ENCODE measurements at regions not wholly inside any gene's neighbourhood (a gene's known extent, or its start where the extent isn't known, plus 50 kb on each side); places are given as distances from the start of the nearest gene placed in this dataset.
"Not testable (repeated sequence)": the region's sequence is repeated elsewhere in the genome, so short reads cannot be mapped to it uniquely, and the experiment has no call there.

- Mint-ChIP-seq H3K27me3 (peaks cover 0 to 8% of the 10 kb centered on the region in 2 donors), H3K9me3 (peaks cover 0 to 3% of the 10 kb centered on the region in 2 donors), H3K27ac (no peak overlapping the region), H3K36me3 (ENCODE audit: insufficient read depth) (no peaks in the 10 kb centered on the region), H3K4me1 (ENCODE audit: low read depth in 2 of 2) (no peaks in the 10 kb centered on the region), H3K4me3 (no peak overlapping the region)
- no peak for DNase-seq
- no peak for ATAC-seq (replicated peaks)
Measured at GRCh38 chr12:19998961-19999804, 369.2 kb upstream of the PDE3A start.

- ATAC-seq (replicated peaks) (no peak), DNase-seq (no peak)
- Mint-ChIP-seq H3K4me1 (ENCODE audit: low read depth in 2 of 2) (no peaks in the 10 kb centered on the region), H3K9me3 (peaks cover 0 to 3% of the 10 kb centered on the region in 2 donors), H3K27me3 (peaks cover 0 to 8% of the 10 kb centered on the region in 2 donors), H3K4me3 (no peak overlapping the region), H3K36me3 (ENCODE audit: insufficient read depth) (no peaks in the 10 kb centered on the region), H3K27ac (no peak overlapping the region)
Measured at GRCh38 chr12:19999805-20000138, 368.6 kb upstream of the PDE3A start.

- Mint-ChIP-seq H3K9me3 (peaks cover 0 to 3% of the 10 kb centered on the region in 2 donors), H3K27me3 (peaks cover 0 to 8% of the 10 kb centered on the region in 2 donors), H3K4me3 (no peak overlapping the region), H3K4me1 (ENCODE audit: low read depth in 2 of 2) (no peaks in the 10 kb centered on the region), H3K27ac (no peak overlapping the region), H3K36me3 (ENCODE audit: insufficient read depth) (no peaks in the 10 kb centered on the region)
- ATAC-seq (replicated peaks) (no peak), DNase-seq (no peak)
Measured at GRCh38 chr12:20000229-20000849, 368.0 kb upstream of the PDE3A start.

- no peak overlapping the region for H3K27ac Mint-ChIP-seq
- H3K9me3 Mint-ChIP-seq, result peaks cover 0 to 3% of the 10 kb centered on the region in 2 donors
- no peak for ATAC-seq (replicated peaks)
- no peaks in the 10 kb centered on the region for H3K36me3 Mint-ChIP-seq (ENCODE audit: insufficient read depth)
- H3K4me1 Mint-ChIP-seq (ENCODE audit: low read depth in 2 of 2), result no peaks in the 10 kb centered on the region
- DNase-seq, result no peak
- peaks cover 0 to 8% of the 10 kb centered on the region in 2 donors for H3K27me3 Mint-ChIP-seq
- no peak overlapping the region for H3K4me3 Mint-ChIP-seq
Measured at GRCh38 chr12:20003252-20003651, 365.1 kb upstream of the PDE3A start.

- no peak for DNase-seq
- no peak overlapping the region for H3K27ac Mint-ChIP-seq
- H3K4me1 Mint-ChIP-seq (ENCODE audit: low read depth in 2 of 2), result no peaks in the 10 kb centered on the region
- H3K4me3 Mint-ChIP-seq, result no peak overlapping the region
- H3K27me3 Mint-ChIP-seq, result no peaks in the 10 kb centered on the region
- H3K9me3 Mint-ChIP-seq, result peaks cover 0 to 3% of the 10 kb centered on the region in 2 donors
- ATAC-seq (replicated peaks), result no peak
- no peaks in the 10 kb centered on the region for H3K36me3 Mint-ChIP-seq (ENCODE audit: insufficient read depth)
Measured at GRCh38 chr12:20004952-20005351, 363.4 kb upstream of the PDE3A start.

GRCh38 chr12:20006871-20007730 lies 361.2 kb upstream of the PDE3A start:
- no peaks in the 10 kb centered on the region for H3K36me3 Mint-ChIP-seq (ENCODE audit: insufficient read depth)
- no peaks in the 10 kb centered on the region for H3K27me3 Mint-ChIP-seq
- H3K4me3 Mint-ChIP-seq, result no peak overlapping the region
- H3K9me3 Mint-ChIP-seq, result no peaks in the 10 kb centered on the region
- H3K27ac Mint-ChIP-seq, result no peak overlapping the region
- DNase-seq (no peak), ATAC-seq (replicated peaks) (no peak)
- no peaks in the 10 kb centered on the region for H3K4me1 Mint-ChIP-seq (ENCODE audit: low read depth in 2 of 2)

- H3K9me3 Mint-ChIP-seq; H3K27ac Mint-ChIP-seq; H3K36me3 Mint-ChIP-seq (ENCODE audit: insufficient read depth); H3K27me3 Mint-ChIP-seq; DNase-seq; H3K4me3 Mint-ChIP-seq; H3K4me1 Mint-ChIP-seq (ENCODE audit: low read depth in 2 of 2); ATAC-seq (replicated peaks): not testable (repeated sequence)
Measured at GRCh38 chr12:20009965-20010364, 358.4 kb upstream of the PDE3A start.

- DNase-seq (no peak), ATAC-seq (replicated peaks) (no peak)
- Mint-ChIP-seq H3K4me3 (no peak overlapping the region), H3K9me3 (no peaks in the 10 kb centered on the region), H3K4me1 (ENCODE audit: low read depth in 2 of 2) (no peaks in the 10 kb centered on the region), H3K27me3 (no peaks in the 10 kb centered on the region), H3K36me3 (ENCODE audit: insufficient read depth) (no peaks in the 10 kb centered on the region), H3K27ac (no peak overlapping the region)
Measured at GRCh38 chr12:20011200-20011599, 357.1 kb upstream of the PDE3A start.

GRCh38 chr12:20017802-20018201 lies 350.5 kb upstream of the PDE3A start:
- ATAC-seq (replicated peaks) (no peak), DNase-seq (no peak)
- no peak overlapping the region for H3K4me3 Mint-ChIP-seq
- H3K36me3 Mint-ChIP-seq (ENCODE audit: insufficient read depth), result no peaks in the 10 kb centered on the region
- H3K4me1 Mint-ChIP-seq (ENCODE audit: low read depth in 2 of 2), result no peaks in the 10 kb centered on the region
- H3K27me3 Mint-ChIP-seq, result no peaks in the 10 kb centered on the region
- H3K27ac Mint-ChIP-seq, result no peak overlapping the region
- H3K9me3 Mint-ChIP-seq, result no peaks in the 10 kb centered on the region

GRCh38 chr12:20018406-20018805 lies 349.9 kb upstream of the PDE3A start:
- ATAC-seq (replicated peaks), result no peak

GRCh38 chr12:20024194-20024593 lies 344.1 kb upstream of the PDE3A start:
- H3K27me3 Mint-ChIP-seq, result no peaks in the 10 kb centered on the region
- ATAC-seq (replicated peaks) (no peak), DNase-seq (no peak)
- H3K4me1 Mint-ChIP-seq (ENCODE audit: low read depth in 2 of 2), result no peaks in the 10 kb centered on the region
- peaks cover 0 to 2% of the 10 kb centered on the region in 2 donors for H3K9me3 Mint-ChIP-seq
- H3K36me3 Mint-ChIP-seq (ENCODE audit: insufficient read depth), result no peaks in the 10 kb centered on the region
- no peak overlapping the region for H3K4me3 Mint-ChIP-seq
- H3K27ac Mint-ChIP-seq, result no peak overlapping the region

More at GRCh38 chr12:20018406-20018805, 349.9 kb upstream of the PDE3A start:
- H3K36me3 Mint-ChIP-seq (ENCODE audit: insufficient read depth), result no peaks in the 10 kb centered on the region
- no peaks in the 10 kb centered on the region for H3K27me3 Mint-ChIP-seq
- no peak for DNase-seq
- no peak overlapping the region for H3K4me3 Mint-ChIP-seq
- no peaks in the 10 kb centered on the region for H3K4me1 Mint-ChIP-seq (ENCODE audit: low read depth in 2 of 2)
- H3K27ac Mint-ChIP-seq, result no peak overlapping the region
- H3K9me3 Mint-ChIP-seq, result no peaks in the 10 kb centered on the region

- no peak for DNase-seq
- H3K9me3 Mint-ChIP-seq, result peaks cover 0 to 2% of the 10 kb centered on the region in 2 donors
- H3K36me3 Mint-ChIP-seq (ENCODE audit: insufficient read depth), result peaks cover 2% of the 10 kb centered on the region
- no peaks in the 10 kb centered on the region for H3K27me3 Mint-ChIP-seq
- no peaks in the 10 kb centered on the region for H3K4me1 Mint-ChIP-seq (ENCODE audit: low read depth in 2 of 2)
- H3K4me3 Mint-ChIP-seq, result no peak overlapping the region
- H3K27ac Mint-ChIP-seq, result no peak overlapping the region
- no peak for ATAC-seq (replicated peaks)
Measured at GRCh38 chr12:20028033-20028432, 340.3 kb upstream of the PDE3A start.

- ATAC-seq (replicated peaks), result no peak
- DNase-seq, result no peak
- H3K36me3 Mint-ChIP-seq (ENCODE audit: insufficient read depth), result peaks cover 2% of the 10 kb centered on the region
- H3K4me1 Mint-ChIP-seq (ENCODE audit: low read depth in 2 of 2), result no peaks in the 10 kb centered on the region
- H3K27ac Mint-ChIP-seq, result no peak overlapping the region
- no peak overlapping the region for H3K4me3 Mint-ChIP-seq
- H3K27me3 Mint-ChIP-seq, result no peaks in the 10 kb centered on the region
- peaks cover 0 to 2% of the 10 kb centered on the region in 2 donors for H3K9me3 Mint-ChIP-seq
Measured at GRCh38 chr12:20030826-20031225, 337.5 kb upstream of the PDE3A start.
